ENCODE measurements at regions not wholly inside any gene's neighbourhood (a gene's known extent, or its start where the extent isn't known, plus 50 kb on each side); places are given as distances from the start of the nearest gene placed in this dataset.

DNA sequence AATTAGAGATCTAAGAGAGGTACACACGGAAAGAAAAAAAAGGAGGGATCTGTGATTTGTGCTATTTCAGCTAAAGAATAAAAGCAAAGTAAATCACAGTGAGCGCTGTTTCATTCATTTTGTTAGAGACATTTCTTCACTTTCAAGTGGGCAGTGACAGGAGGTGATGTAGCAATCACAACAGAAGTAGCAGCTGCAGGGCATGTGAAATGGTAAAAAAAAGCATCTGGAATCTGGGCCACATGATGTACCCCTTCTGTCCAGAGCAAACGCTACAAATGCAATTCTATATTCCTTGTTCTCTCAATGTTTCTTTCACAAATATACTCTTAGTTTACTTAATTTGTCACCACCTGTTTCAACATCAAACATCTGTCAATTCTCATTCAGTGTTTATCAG is 786.5 kb downstream of the LRRIQ3 start:
- no peaks in the 10 kb centered on the region for H3K27me3 ChIP-seq (ENCODE audit: insufficient read depth, low read depth, low read length)
- H3K4me3 ChIP-seq (ENCODE audit: low read length), result no peak overlapping the region
- no peaks in the 10 kb centered on the region for H3F3A ChIP-seq (ENCODE audit: insufficient read depth, low read length, poor library complexity, severe bottlenecking)
- H2AFZ ChIP-seq (ENCODE audit: low read depth, low read length), result no peak overlapping the region
- no peaks in the 10 kb centered on the region for H4K20me1 ChIP-seq (ENCODE audit: insufficient read depth)
- H3K9me2 ChIP-seq (ENCODE audit: insufficient read depth, low read length), result no peaks in the 10 kb centered on the region
- H3K9me3 ChIP-seq (ENCODE audit: low read length), result no peaks in the 10 kb centered on the region
- TF ChIP-seq MXI1 (conservative IDR thresholded peaks at IDR 0.05; ENCODE audit: poor library complexity, severe bottlenecking) (no peak), EZH2 (IDR thresholded peaks at IDR 0.05; ENCODE audit: borderline replicate concordance, insufficient read depth, low read length, poor library complexity, severe bottlenecking) (no peak)
- H3K36me3 ChIP-seq (ENCODE audit: insufficient read depth, low read length), result no peaks in the 10 kb centered on the region
- no peak overlapping the region for H3K27ac ChIP-seq (ENCODE audit: low read length)
- no peaks in the 10 kb centered on the region for H3K79me2 ChIP-seq (replicated peaks; ENCODE audit: insufficient read depth, low read length)
- H3K4me2 ChIP-seq (ENCODE audit: low read length), result no peak overlapping the region
- H3K9ac ChIP-seq (ENCODE audit: low read length), result no peak overlapping the region

DNA sequence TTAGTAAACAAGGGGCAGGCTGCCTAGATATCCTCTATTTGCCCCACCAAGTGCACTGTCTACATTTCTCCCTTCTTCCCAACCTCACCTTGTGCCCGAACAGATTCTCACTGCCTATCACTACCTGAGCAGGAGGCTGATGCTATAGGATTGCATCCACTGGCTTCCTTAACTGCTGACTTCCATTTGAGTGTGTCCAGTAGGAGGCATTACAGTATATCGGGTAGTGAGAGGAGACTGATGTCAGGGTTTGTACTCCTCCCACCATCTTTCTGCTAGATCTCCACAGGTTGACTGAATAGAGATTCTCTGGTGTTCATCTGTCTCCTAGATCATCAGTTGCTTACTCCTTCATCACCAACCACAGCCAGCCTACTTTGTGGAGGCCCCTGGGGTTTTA is 796.3 kb downstream of the LRRIQ3 start:
- TF ChIP-seq MXI1 (conservative IDR thresholded peaks at IDR 0.05; ENCODE audit: poor library complexity, severe bottlenecking) (no peak), EP300 (conservative IDR thresholded peaks at IDR 0.05; ENCODE audit: poor library complexity, severe bottlenecking) (no peak), SMC3 (conservative IDR thresholded peaks at IDR 0.05; ENCODE audit: poor library complexity) (no peak), RAD21 (conservative IDR thresholded peaks at IDR 0.05) (no peak), EZH2 (IDR thresholded peaks at IDR 0.05; ENCODE audit: borderline replicate concordance, insufficient read depth, low read length, poor library complexity, severe bottlenecking) (no peak)
- TF ChIP-seq, protein P1, sequence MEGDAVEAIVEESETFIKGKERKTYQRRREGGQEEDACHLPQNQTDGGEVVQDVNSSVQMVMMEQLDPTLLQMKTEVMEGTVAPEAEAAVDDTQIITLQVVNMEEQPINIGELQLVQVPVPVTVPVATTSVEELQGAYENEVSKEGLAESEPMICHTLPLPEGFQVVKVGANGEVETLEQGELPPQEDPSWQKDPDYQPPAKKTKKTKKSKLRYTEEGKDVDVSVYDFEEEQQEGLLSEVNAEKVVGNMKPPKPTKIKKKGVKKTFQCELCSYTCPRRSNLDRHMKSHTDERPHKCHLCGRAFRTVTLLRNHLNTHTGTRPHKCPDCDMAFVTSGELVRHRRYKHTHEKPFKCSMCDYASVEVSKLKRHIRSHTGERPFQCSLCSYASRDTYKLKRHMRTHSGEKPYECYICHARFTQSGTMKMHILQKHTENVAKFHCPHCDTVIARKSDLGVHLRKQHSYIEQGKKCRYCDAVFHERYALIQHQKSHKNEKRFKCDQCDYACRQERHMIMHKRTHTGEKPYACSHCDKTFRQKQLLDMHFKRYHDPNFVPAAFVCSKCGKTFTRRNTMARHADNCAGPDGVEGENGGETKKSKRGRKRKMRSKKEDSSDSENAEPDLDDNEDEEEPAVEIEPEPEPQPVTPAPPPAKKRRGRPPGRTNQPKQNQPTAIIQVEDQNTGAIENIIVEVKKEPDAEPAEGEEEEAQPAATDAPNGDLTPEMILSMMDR (IDR thresholded peaks at IDR 0.05; ENCODE audit: poor library complexity, severe bottlenecking), result no peak
- TF ChIP-seq, protein P2, sequence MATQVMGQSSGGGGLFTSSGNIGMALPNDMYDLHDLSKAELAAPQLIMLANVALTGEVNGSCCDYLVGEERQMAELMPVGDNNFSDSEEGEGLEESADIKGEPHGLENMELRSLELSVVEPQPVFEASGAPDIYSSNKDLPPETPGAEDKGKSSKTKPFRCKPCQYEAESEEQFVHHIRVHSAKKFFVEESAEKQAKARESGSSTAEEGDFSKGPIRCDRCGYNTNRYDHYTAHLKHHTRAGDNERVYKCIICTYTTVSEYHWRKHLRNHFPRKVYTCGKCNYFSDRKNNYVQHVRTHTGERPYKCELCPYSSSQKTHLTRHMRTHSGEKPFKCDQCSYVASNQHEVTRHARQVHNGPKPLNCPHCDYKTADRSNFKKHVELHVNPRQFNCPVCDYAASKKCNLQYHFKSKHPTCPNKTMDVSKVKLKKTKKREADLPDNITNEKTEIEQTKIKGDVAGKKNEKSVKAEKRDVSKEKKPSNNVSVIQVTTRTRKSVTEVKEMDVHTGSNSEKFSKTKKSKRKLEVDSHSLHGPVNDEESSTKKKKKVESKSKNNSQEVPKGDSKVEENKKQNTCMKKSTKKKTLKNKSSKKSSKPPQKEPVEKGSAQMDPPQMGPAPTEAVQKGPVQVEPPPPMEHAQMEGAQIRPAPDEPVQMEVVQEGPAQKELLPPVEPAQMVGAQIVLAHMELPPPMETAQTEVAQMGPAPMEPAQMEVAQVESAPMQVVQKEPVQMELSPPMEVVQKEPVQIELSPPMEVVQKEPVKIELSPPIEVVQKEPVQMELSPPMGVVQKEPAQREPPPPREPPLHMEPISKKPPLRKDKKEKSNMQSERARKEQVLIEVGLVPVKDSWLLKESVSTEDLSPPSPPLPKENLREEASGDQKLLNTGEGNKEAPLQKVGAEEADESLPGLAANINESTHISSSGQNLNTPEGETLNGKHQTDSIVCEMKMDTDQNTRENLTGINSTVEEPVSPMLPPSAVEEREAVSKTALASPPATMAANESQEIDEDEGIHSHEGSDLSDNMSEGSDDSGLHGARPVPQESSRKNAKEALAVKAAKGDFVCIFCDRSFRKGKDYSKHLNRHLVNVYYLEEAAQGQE (IDR thresholded peaks at IDR 0.05; ENCODE audit: borderline replicate concordance), result no peak
- no peaks in the 10 kb centered on the region for H4K20me1 ChIP-seq (ENCODE audit: insufficient read depth)
- H3K4me3 ChIP-seq (ENCODE audit: low read length), result no peak overlapping the region
- H3K36me3 ChIP-seq (ENCODE audit: insufficient read depth, low read length), result no peaks in the 10 kb centered on the region
- H3K27me3 ChIP-seq (ENCODE audit: insufficient read depth, low read depth, low read length), result no peaks in the 10 kb centered on the region
- H2AFZ ChIP-seq (ENCODE audit: low read depth, low read length), result no peak overlapping the region
- no peak overlapping the region for H3K9ac ChIP-seq (ENCODE audit: low read length)
- no peaks in the 10 kb centered on the region for H3K79me2 ChIP-seq (replicated peaks; ENCODE audit: insufficient read depth, low read length)
- H3F3A ChIP-seq (ENCODE audit: insufficient read depth, low read length, poor library complexity, severe bottlenecking), result no peaks in the 10 kb centered on the region
- no peak overlapping the region for H3K27ac ChIP-seq (ENCODE audit: low read length)
- no peaks in the 10 kb centered on the region for H3K9me2 ChIP-seq (ENCODE audit: insufficient read depth, low read length)
- no peaks in the 10 kb centered on the region for H3K9me3 ChIP-seq (ENCODE audit: low read length)
- H3K4me2 ChIP-seq (ENCODE audit: low read length), result no peak overlapping the region

DNA sequence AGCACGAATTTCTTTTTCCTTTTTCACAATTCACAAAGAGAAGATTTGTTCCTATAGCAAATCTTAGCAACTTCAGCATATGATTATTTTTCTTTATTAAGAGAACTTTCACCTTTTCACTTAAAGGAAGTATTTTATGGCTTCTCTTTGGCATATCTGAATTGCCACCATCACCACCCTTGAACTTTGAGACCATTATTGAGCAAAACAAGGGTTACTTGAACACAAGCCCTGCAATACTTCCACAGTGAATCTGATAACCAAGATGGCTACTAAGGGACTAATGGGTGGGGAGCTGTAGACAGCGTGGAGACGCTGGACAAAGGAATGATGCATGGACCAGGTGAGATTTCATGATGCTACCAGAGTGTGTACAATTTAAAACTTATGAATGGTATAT is 815.0 kb downstream of the LRRIQ3 start:
- Histone ChIP-seq H3K9me3 (ENCODE audit: low read length) (no peaks in the 10 kb centered on the region), H3K9me2 (ENCODE audit: insufficient read depth, low read length) (no peaks in the 10 kb centered on the region), H2AFZ (ENCODE audit: low read depth, low read length) (no peak overlapping the region), H3K27ac (ENCODE audit: low read length) (no peak overlapping the region), H3K79me2 (replicated peaks; ENCODE audit: insufficient read depth, low read length) (no peaks in the 10 kb centered on the region), H3F3A (ENCODE audit: insufficient read depth, low read length, poor library complexity, severe bottlenecking) (no peaks in the 10 kb centered on the region), H3K27me3 (ENCODE audit: insufficient read depth, low read depth, low read length) (no peaks in the 10 kb centered on the region), H3K9ac (ENCODE audit: low read length) (no peak overlapping the region), H3K4me3 (ENCODE audit: low read length) (no peak overlapping the region), H3K36me3 (ENCODE audit: insufficient read depth, low read length) (no peaks in the 10 kb centered on the region), H4K20me1 (ENCODE audit: insufficient read depth) (no peaks in the 10 kb centered on the region), H3K4me2 (ENCODE audit: low read length) (no peak overlapping the region)
- TF ChIP-seq TAF1 (IDR thresholded peaks at IDR 0.05; ENCODE audit: low read depth), result no peak
- TF ChIP-seq EZH2 (IDR thresholded peaks at IDR 0.05; ENCODE audit: borderline replicate concordance, insufficient read depth, low read length, poor library complexity, severe bottlenecking), result no peak
- TF ChIP-seq EP300 (conservative IDR thresholded peaks at IDR 0.05; ENCODE audit: poor library complexity, severe bottlenecking), result no peak
- TF ChIP-seq, protein P1 (IDR thresholded peaks at IDR 0.05; ENCODE audit: poor library complexity, severe bottlenecking), result no peak
- no peak for TF ChIP-seq POLR2AphosphoS5 (IDR thresholded peaks at IDR 0.05)
- no peak for TF ChIP-seq SMC3 (conservative IDR thresholded peaks at IDR 0.05; ENCODE audit: poor library complexity)
- TF ChIP-seq RAD21 (conservative IDR thresholded peaks at IDR 0.05), result no peak
- TF ChIP-seq, protein P2 (IDR thresholded peaks at IDR 0.05; ENCODE audit: borderline replicate concordance), result no peak
- no peak for TF ChIP-seq MXI1 (conservative IDR thresholded peaks at IDR 0.05; ENCODE audit: poor library complexity, severe bottlenecking)
